Fibroblast of villous mesenchyme (primary cell): ENCODE measurements at regions not wholly inside any gene's neighbourhood (a gene's known extent, or its start where the extent isn't known, plus 50 kb on each side); places are given as distances from the start of the nearest gene placed in this dataset.
"Not testable (repeated sequence)": the region's sequence is repeated elsewhere in the genome, so short reads cannot be mapped to it uniquely, and the experiment has no call there.

Source experiments
- DNase-seq: peaks from one replicate; pipeline ENCODE4 v3.0.0-alpha.2; 2010; ENCODE audit warnings: low read depth
- H3K4me3 ChIP-seq: 2 replicates; pipeline ENCODE4 v1.5.1; 2011; ENCODE audit warnings: low read depth, mild to moderate bottlenecking, low read length
- CTCF ChIP-seq: IDR thresholded peaks from 2 replicates; pipeline ENCODE4 v1.5.1; 2012; ENCODE audit warnings: low read depth, mild to moderate bottlenecking, low read length; ENCODE audit not compliant: insufficient read depth

- no peak for DNase-seq
- TF ChIP-seq CTCF = no peak
- H3K4me3 ChIP-seq = no peak overlapping the region
Measured at GRCh38 chr7:33794419-33794818, 110.9 kb upstream of the BMPER start.

GRCh38 chr7:33794959-33795358 lies 110.4 kb upstream of the BMPER start:
- no peak for TF ChIP-seq CTCF
- no peak overlapping the region for H3K4me3 ChIP-seq
- no peak for DNase-seq

- DNase-seq = no peak
- no peak overlapping the region for H3K4me3 ChIP-seq
- no peak for TF ChIP-seq CTCF
Measured at GRCh38 chr7:33796538-33796937, 108.8 kb upstream of the BMPER start.

GRCh38 chr7:33797512-33797911 lies 107.8 kb upstream of the BMPER start:
- not testable (repeated sequence) for H3K4me3 ChIP-seq, DNase-seq

- DNase-seq = no peak
- no peak for TF ChIP-seq CTCF
- H3K4me3 ChIP-seq = no peak overlapping the region
Measured at GRCh38 chr7:33798686-33799325, 106.5 kb upstream of the BMPER start.

GRCh38 chr7:33799766-33800165 lies 105.6 kb upstream of the BMPER start:
- DNase-seq = no peak
- no peak for TF ChIP-seq CTCF
- H3K4me3 ChIP-seq = no peak overlapping the region

- TF ChIP-seq CTCF = no peak
- DNase-seq = no peak
- no peak overlapping the region for H3K4me3 ChIP-seq
Measured at GRCh38 chr7:33802600-33802999, 102.7 kb upstream of the BMPER start.
